ENCODE measurements at regions not wholly inside any gene's neighbourhood (a gene's known extent, or its start where the extent isn't known, plus 50 kb on each side); places are given as distances from the start of the nearest gene placed in this dataset.

- DNase-seq (ENCODE audit: low spot score, unreplicated experiment) = no peak
- Mint-ChIP-seq H3K4me1 (ENCODE audit: low read depth) (no peaks in the 10 kb centered on the region), H3K36me3 (ENCODE audit: insufficient read depth) (no peaks in the 10 kb centered on the region), H3K27me3 (peaks cover 29% of the 10 kb centered on the region), H3K4me3 (ENCODE audit: low read depth) (no peak overlapping the region), H3K27ac (no peak overlapping the region), H3K9me3 (ENCODE audit: low read depth) (peaks cover 3% of the 10 kb centered on the region)
- no peak for TF ChIP-seq CTCF (IDR thresholded peaks at IDR 0.05; ENCODE audit: unreplicated experiment)
These were observed 161.1 kb upstream of the SNX19 start for GRCh38 chr11:131077340-131077739.

GRCh38 chr11:131079036-131079435, 162.8 kb upstream of the SNX19 start:
- no peaks in the 10 kb centered on the region for H3K4me1 Mint-ChIP-seq (ENCODE audit: low read depth)
- no peak for TF ChIP-seq CTCF (IDR thresholded peaks at IDR 0.05; ENCODE audit: unreplicated experiment)
- H3K4me3 Mint-ChIP-seq (ENCODE audit: low read depth) = no peak overlapping the region
- H3K27me3 Mint-ChIP-seq = peaks cover 20% of the 10 kb centered on the region
- no peaks in the 10 kb centered on the region for H3K36me3 Mint-ChIP-seq (ENCODE audit: insufficient read depth)
- no peak for DNase-seq (ENCODE audit: low spot score, unreplicated experiment)
- peaks cover 7% of the 10 kb centered on the region for H3K9me3 Mint-ChIP-seq (ENCODE audit: low read depth)
- no peak overlapping the region for H3K27ac Mint-ChIP-seq

GRCh38 chr11:131089727-131090245, 173.5 kb upstream of the SNX19 start:
- DNase-seq (ENCODE audit: low spot score, unreplicated experiment) = no peak
- Mint-ChIP-seq H3K27ac (no peak overlapping the region), H3K9me3 (ENCODE audit: low read depth) (peaks cover 5% of the 10 kb centered on the region), H3K36me3 (ENCODE audit: insufficient read depth) (no peaks in the 10 kb centered on the region), H3K4me1 (ENCODE audit: low read depth) (no peaks in the 10 kb centered on the region), H3K27me3 (no peaks in the 10 kb centered on the region), H3K4me3 (ENCODE audit: low read depth) (no peak overlapping the region)
- no peak for TF ChIP-seq CTCF (IDR thresholded peaks at IDR 0.05; ENCODE audit: unreplicated experiment)

GRCh38 chr11:131092469-131092868, 176.2 kb upstream of the SNX19 start:
- Mint-ChIP-seq H3K27ac (no peak overlapping the region), H3K9me3 (ENCODE audit: low read depth) (no peaks in the 10 kb centered on the region), H3K4me1 (ENCODE audit: low read depth) (no peaks in the 10 kb centered on the region), H3K27me3 (no peaks in the 10 kb centered on the region), H3K4me3 (ENCODE audit: low read depth) (no peak overlapping the region), H3K36me3 (ENCODE audit: insufficient read depth) (no peaks in the 10 kb centered on the region)
- DNase-seq (ENCODE audit: low spot score, unreplicated experiment) = no peak
- TF ChIP-seq CTCF (IDR thresholded peaks at IDR 0.05; ENCODE audit: unreplicated experiment) = no peak

GRCh38 chr11:131094827-131095226, 178.5 kb upstream of the SNX19 start:
- Mint-ChIP-seq H3K4me3 (ENCODE audit: low read depth) (no peak overlapping the region), H3K27me3 (no peaks in the 10 kb centered on the region), H3K36me3 (ENCODE audit: insufficient read depth) (no peaks in the 10 kb centered on the region), H3K4me1 (ENCODE audit: low read depth) (no peaks in the 10 kb centered on the region), H3K27ac (no peak overlapping the region), H3K9me3 (ENCODE audit: low read depth) (no peaks in the 10 kb centered on the region)
- DNase-seq (ENCODE audit: low spot score, unreplicated experiment) = no peak
- TF ChIP-seq CTCF (IDR thresholded peaks at IDR 0.05; ENCODE audit: unreplicated experiment) = no peak

All from progenitor cell of endocrine pancreas (in vitro differentiated cells).